IPS-NIHi11 (cell line): ENCODE measurements at regions not wholly inside any gene's neighbourhood (a gene's known extent, or its start where the extent isn't known, plus 50 kb on each side); places are given as distances from the start of the nearest gene placed in this dataset.
"Not testable (repeated sequence)": the region's sequence is repeated elsewhere in the genome, so short reads cannot be mapped to it uniquely, and the experiment has no call there.

Experiments used
- DNase-seq: peaks from one replicate; pipeline ENCODE4 v3.0.0; 2012; ENCODE audit warnings: mixed read lengths, low spot score

DNA sequence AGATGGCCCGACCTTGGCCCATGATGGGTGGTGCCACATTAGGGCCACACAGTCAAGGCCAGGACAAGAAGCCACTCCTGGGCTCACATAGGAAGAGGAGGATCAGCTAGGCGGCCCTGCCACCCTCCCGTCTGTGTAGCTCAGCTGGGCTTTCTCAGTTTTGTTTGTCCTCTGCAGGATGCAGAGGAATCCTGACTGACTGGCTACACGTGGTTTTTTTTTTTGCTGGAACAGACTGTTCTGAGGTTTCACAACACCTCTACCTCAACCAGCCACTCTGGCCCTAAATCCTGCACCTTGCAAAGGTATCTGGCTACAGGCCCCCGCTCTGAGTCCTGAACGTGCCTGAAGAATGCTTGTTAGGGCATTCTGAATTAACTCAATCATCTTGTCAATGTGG lies 88.3 kb upstream of the MSX2 start:
- no peak for DNase-seq

DNA sequence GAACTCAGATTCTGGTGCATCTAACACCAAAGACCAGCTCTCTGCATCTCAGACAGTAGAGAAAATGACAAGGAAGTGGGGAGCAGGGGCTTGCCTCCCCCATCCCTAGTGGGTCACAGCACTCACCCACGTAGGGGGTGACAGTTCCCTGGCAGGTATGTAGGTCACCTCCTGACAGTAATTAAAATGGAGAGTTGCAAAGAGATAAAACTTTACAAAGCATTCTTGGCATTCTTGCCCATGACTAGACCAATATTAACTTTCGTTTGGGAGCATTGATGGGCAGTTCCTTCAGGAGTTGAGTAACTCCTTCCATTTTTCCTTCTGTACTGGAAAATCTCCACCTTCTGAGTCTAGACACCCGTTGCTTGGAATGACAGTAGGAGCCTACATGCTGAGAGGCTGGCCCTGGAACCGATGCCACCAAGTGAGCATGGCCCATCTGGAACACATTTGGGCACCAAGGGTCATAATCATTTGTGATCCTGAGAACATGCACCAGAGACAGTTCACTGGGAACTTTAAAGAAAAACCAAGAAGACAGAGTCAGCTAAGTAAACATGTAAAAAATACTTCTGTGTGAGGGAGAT lies 81.5 kb upstream of the MSX2 start:
- no peak for DNase-seq

DNA sequence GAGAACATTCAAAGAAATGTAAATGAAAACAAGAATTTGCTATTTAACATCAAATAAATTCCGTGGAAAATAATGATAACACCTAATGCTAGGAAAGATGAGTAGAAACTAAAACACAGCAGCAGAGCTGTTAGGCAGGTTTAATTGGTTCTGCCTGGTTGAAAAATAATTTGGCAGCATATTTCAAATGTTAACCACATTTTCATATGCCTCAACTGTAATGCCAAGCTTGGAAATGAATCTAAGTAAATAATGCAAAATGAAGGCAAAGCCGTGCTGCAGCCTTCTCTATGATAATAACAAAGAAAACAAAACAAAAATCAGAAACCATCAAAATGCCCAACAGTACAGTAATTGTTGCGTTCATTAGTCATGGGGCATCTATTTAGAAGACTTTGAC lies 79.9 kb upstream of the MSX2 start:
- DNase-seq, result no peak

DNA sequence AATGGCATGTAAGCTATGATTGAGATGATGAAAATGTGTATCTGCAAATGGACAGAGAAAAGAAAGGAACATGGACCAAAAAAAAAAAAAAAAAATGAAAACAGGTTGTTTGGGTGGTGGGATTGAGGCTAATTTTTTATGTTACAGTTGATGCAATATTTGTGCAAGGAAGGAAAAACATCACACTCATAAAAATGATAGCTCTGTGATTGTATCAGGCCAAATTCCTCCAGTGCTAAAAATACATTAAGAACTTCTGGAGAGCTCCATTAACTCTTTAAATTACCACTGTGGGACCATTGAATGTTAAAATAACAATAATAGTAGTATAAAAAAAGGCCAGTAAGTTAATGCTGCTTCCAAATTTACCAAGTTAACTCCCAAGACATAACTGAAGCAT lies 79.5 kb upstream of the MSX2 start:
- DNase-seq, result no peak

DNA sequence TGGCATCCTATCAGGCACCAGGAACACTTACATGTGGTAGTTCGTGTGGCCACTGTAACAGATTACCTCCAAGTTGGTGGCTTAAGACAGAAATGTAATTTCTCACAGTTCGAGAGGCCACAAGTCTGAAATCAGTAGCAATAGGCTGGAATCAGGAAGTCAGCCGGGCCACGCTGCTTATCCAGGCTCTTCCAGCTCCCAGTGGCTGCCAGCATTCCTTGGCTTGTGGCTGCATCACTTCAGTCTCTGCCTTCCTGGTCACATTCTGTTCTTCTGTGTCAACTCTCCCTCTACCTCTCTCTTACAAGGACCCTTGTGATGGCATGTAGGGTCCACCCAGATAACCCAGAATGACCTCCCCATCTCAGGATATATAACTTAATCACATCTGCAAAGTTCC lies 78.7 kb upstream of the MSX2 start:
- DNase-seq, result no peak

DNA sequence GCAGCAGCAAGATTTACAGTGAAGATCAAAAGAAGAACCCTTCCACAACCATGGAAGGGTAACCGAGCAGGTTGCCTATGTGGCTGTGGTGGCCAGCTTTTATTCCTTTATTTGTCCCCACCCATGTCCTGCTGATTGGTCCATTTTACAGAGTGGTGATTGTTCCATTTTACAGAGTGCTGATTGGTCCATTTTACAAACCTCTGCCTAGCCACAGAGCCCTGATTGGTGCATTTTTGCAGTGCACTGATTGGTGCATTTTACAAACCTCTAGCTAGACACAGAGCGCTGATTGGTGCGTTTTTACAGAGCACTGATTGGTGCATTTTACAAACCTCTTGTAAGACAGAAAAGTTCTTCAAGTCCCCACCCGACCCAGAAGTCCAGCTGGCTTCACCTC lies 75.8 kb upstream of the MSX2 start:
- not testable (repeated sequence) for DNase-seq

DNA sequence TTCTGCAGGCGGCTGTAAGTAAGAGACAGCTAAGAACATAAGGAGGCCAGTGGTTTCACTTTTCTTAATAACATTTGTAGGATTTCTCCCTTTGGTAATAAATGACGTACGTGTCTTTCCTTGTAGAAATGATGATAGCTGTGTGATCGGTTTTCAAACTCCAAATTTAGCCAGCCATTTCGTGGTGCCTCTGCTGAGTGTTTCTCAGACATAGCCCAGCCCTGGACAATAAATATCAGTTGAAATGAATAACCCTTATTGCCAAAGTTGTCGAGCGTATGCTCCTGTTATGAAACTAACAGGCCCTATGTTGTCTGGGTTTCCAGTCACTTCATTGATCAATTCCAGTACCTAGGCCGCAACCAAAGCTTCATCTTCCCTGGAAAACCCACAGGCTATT lies 75.0 kb upstream of the MSX2 start:
- no peak for DNase-seq

DNA sequence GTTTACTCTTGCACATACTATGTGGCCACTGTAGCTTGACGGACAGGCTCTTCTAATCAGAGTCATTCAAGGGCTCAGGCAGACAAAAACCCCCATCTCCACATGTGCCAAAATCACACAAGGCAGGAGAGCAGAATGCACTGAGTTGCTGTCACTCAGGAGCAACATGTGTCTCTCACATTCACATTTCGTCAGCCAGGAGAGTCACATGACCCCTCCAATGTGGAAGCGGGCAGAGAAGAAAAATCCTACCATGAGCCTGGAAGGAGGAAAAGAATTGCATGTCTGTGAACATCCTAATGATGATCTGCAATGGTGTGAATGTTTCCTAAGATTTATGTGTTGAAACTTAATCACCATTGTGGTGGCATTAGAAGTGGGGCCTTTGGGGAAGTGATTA lies 69.9 kb upstream of the MSX2 start:
- DNase-seq, result no peak

DNA sequence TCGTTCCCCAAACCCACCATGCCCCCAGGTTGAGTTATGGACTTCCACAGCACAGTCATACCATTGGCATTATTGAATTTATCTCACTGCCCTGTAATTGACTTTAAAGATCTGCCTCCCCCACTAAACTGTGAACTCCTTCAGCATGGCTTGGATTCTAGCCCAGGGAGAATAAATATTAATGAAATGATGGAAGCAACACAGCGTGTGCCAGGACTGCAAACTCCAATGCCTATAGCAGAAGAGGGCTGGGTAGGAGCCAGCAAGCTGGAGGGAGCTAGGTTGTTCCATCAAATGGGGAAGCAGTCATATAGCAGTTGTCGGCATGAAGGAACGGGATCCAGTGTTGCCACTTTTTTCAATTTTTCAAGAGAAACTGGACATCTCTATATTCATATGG lies 69.0 kb upstream of the MSX2 start:
- no peak for DNase-seq

DNA sequence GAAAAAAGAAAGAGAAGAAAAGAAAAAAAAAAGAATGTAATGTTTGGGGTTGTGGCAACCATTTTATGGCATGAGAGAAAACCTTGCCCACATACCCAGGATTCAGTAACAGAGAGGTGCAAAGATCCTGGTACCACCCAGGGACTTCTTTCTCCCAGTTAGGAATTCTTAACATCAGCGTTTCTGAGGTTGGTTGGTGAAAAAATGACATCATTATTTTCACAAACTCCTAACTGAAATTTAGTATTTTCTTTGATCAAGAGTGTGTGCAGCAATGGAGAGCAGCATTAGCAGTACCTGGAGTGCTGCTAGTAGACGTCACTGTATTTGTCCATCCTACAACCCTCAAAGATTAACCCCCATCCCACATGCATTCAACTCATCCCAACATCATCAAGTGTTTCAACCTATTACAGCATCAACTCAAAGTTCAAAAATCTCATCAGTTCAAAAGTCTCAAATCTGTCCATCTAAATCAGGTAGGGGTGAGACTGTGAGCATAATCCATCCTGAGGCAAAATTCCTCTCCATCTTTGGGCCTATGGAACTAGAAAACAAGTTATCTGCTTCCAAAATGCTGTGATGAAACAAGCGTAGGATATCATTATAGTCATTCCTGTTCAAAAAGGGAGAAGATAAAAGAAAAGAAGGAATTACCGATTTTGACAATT lies 60.1 kb upstream of the MSX2 start:
- no peak for DNase-seq

DNA sequence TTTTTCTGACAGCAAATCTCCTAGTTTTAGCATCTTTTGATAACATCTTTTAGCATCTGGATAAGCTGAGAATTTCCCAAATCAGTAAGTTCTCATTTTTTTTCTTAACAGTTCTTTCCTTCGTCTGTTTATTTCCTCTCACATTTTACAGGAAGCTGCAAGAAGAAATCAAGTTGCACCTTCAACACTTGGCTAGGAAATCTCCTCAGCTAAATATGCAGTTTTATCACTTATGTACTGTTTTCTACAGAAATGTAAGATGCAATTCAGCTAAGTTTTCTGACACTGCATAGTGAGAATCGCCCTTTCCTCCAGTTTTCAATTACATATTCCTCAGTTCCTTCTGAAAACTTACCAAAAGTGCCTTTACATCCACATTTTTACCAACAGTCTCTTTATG lies 59.0 kb upstream of the MSX2 start:
- no peak for DNase-seq

DNA sequence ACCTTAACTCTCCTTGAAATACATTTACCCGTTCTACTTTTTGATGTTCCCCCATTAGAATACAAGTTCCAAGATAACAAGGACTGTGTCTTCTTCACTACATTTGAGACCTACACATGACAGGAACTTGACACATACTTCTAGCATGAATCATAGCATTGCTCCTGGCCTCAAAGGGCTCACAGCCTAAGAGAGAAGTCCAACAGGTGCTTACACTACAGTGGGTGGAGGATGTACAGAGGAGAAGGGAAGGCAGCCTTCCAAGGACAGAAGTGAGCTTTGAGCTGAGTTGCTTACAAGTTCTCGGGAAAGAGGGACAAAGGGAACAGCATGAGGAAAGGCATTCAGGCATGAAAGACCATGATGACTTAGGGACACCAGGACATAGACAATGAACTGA lies 56.9 kb upstream of the MSX2 start:
- DNase-seq, result no peak

DNA sequence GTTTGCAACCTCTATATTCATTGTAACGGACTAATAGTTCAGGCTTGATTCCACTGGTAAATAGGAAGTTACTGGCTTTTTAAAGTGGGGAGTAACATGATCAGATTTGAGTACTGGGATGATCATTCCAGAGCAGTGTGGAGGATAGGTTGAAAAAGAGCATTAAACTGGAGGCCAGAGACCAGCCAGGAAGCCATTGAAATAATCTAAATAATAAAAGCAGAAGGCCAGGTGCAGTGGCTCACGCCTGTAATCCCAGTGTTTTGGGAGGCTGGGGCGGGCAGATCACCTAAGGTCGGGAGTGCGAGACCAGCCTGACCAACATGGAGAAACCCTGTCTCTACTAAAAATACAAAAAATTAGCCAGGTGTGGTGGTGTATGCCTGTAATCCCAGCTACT lies 56.0 kb upstream of the MSX2 start:
- DNase-seq, result no peak
